C4-2B (cell line): ENCODE measurements at regions not wholly inside any gene's neighbourhood (a gene's known extent, or its start where the extent isn't known, plus 50 kb on each side); places are given as distances from the start of the nearest gene placed in this dataset.

ENCODE experiments used
- CTCF ChIP-seq: fragments of 450-650 bp; conservative IDR thresholded peaks from 2 replicates; pipeline ENCODE4 v1.5.1; 2017; ENCODE audit warnings: mild to moderate bottlenecking
- ZFX ChIP-seq: fragments of 450-650 bp; IDR thresholded peaks from 2 replicates; pipeline ENCODE4 v1.6.1; 2017

GRCh38 chr17:72427761-72428109, 306.9 kb downstream of the SOX9 start:
- TF ChIP-seq ZFX (no peak), CTCF (no peak)
